IMR-90 (cell line): ENCODE measurements at regions not wholly inside any gene's neighbourhood (a gene's known extent, or its start where the extent isn't known, plus 50 kb on each side); places are given as distances from the start of the nearest gene placed in this dataset.

Source experiments
- ATAC-seq: fragments of 200-7000 bp; cut with Tn5 transposase; 2 replicates; pipeline ENCODE4 v1.9.1; 2020; ENCODE audit warnings: low read depth, mild to moderate bottlenecking, moderate library complexity
- BruUV-seq: library from RNA; stranded (reverse); fragments of 400-500 nt; replicated peaks from 2 replicates; lab custom pipeline; 2021; lab: Mats Ljungman, UMichigan
- CTCF ChIA-PET: fragments of 300-600 bp; formaldehyde crosslinking; extraction: SDS; loops from one replicate; lab custom pipeline; 2021; ENCODE audit warnings: antibody characterized with exemption; lab: Yijun Ruan, JAX
- POLR2A ChIA-PET: fragments of 300-600 bp; sonication (Branson Sonifier 250); formaldehyde crosslinking; loops from one replicate; lab custom pipeline; 2022; ENCODE audit warnings: antibody characterized with exemption; ENCODE audit not compliant: unreplicated experiment; lab: Charles Lee
- DNase-seq: peaks from one replicate; pipeline ENCODE4 v3.0.0; 2013
- H2AFZ ChIP-seq: replicated peaks from 2 replicates; pipeline ENCODE3; 2013; ENCODE audit warnings: low read length, mild to moderate bottlenecking; ENCODE audit not compliant: poor library complexity
- H2AK5ac ChIP-seq: 2 replicates; pipeline ENCODE4 v1.6.1; 2013; ENCODE audit warnings: low read depth, low read length, inconsistent platforms
- H2AK9ac ChIP-seq: replicated peaks from 2 replicates; pipeline ENCODE3; 2013; ENCODE audit warnings: mild to moderate bottlenecking, low read depth, low read length, moderate library complexity; ENCODE audit not compliant: poor library complexity
- H2BK120ac ChIP-seq: 2 replicates; pipeline ENCODE4 v1.6.1; 2013; ENCODE audit warnings: low read depth, low read length, inconsistent platforms
- H2BK15ac ChIP-seq: 3 replicates; pipeline ENCODE4 v1.6.1; 2013; ENCODE audit warnings: low read depth, low read length, inconsistent platforms
- H2BK20ac ChIP-seq: 2 replicates; pipeline ENCODE4 v1.6.1; 2013; ENCODE audit warnings: low read depth, mild to moderate bottlenecking, inconsistent platforms, low read length, moderate library complexity
- H2BK5ac ChIP-seq: 2 replicates; pipeline ENCODE4 v1.6.1; 2013; ENCODE audit warnings: mild to moderate bottlenecking, low read depth, low read length, inconsistent platforms; ENCODE audit not compliant: poor library complexity, severe bottlenecking
- H3K14ac ChIP-seq: replicated peaks from 2 replicates; pipeline ENCODE4 v1.6.1; 2013; ENCODE audit warnings: low read depth, low read length, inconsistent platforms
- H3K18ac ChIP-seq: 2 replicates; pipeline ENCODE4 v1.6.1; 2013; ENCODE audit warnings: low read depth, low read length, control low read depth
- H3K23ac ChIP-seq: 2 replicates; pipeline ENCODE4 v1.6.1; 2013; ENCODE audit warnings: low read depth, low read length, inconsistent platforms
- H3K27ac ChIP-seq: 2 replicates; pipeline ENCODE4 v1.5.1; 2013; ENCODE audit warnings: mild to moderate bottlenecking, control low read depth, low read length; ENCODE audit not compliant: insufficient read depth
- H3K27me3 ChIP-seq: 2 replicates; pipeline ENCODE4 v1.6.1; 2013; ENCODE audit warnings: low read length; ENCODE audit not compliant: control insufficient read depth, insufficient read depth
- H3K36me3 ChIP-seq: 2 replicates; pipeline ENCODE4 v1.6.1; 2013; ENCODE audit warnings: low read length, mixed read lengths; ENCODE audit not compliant: control insufficient read depth, insufficient read depth
- H3K4ac ChIP-seq: 2 replicates; pipeline ENCODE4 v1.6.1; 2013; ENCODE audit warnings: low read depth, low read length, inconsistent platforms
- H3K4me1 ChIP-seq: 2 replicates; pipeline ENCODE4 v1.6.1; 2013; ENCODE audit warnings: low read length, mixed read lengths; ENCODE audit not compliant: control insufficient read depth, insufficient read depth
- H3K4me2 ChIP-seq: 2 replicates; pipeline ENCODE4 v1.6.1; 2013; ENCODE audit warnings: low read depth, mild to moderate bottlenecking, control low read depth, low read length, moderate library complexity
- H3K4me3 ChIP-seq: 2 replicates; pipeline ENCODE4 v1.5.1; 2013; ENCODE audit warnings: low read depth, mild to moderate bottlenecking, control low read depth, low read length, moderate library complexity; ENCODE audit not compliant: insufficient read depth
- H3K56ac ChIP-seq: 2 replicates; pipeline ENCODE4 v1.6.1; 2013; ENCODE audit warnings: low read length, inconsistent platforms; ENCODE audit not compliant: insufficient read depth; ENCODE audit errors: extremely low read depth
- H3K79me1 ChIP-seq, 2 experiments: 2 replicates each; pipeline ENCODE4 v1.6.1; 2013; ENCODE audit warnings: low read length in 2 of 2, inconsistent platforms in 1 of 2, low read depth in 1 of 2
- H3K9ac ChIP-seq: 2 replicates; pipeline ENCODE4 v1.6.1; 2013; ENCODE audit warnings: low read depth, low read length, control low read depth
- H3K9me1 ChIP-seq: 2 replicates; pipeline ENCODE4 v1.6.1; 2013; ENCODE audit warnings: low read length, inconsistent platforms; ENCODE audit not compliant: insufficient read depth
- H3K9me3 ChIP-seq: 2 replicates; pipeline ENCODE4 v1.6.1; 2013; ENCODE audit warnings: low read length; ENCODE audit not compliant: control insufficient read depth, insufficient read depth
- H4K20me1 ChIP-seq: 2 replicates; pipeline ENCODE4 v1.6.1; 2013; ENCODE audit warnings: low read length, inconsistent platforms; ENCODE audit not compliant: insufficient read depth
- H4K5ac ChIP-seq: 2 replicates; pipeline ENCODE4 v1.6.1; 2013; ENCODE audit warnings: mild to moderate bottlenecking, low read depth, low read length, control low read depth
- H4K8ac ChIP-seq, 2 experiments: 2 replicates each; pipeline ENCODE4 v1.6.1; 2013; ENCODE audit warnings: low read depth in 2 of 2, low read length in 2 of 2, control low read depth in 1 of 2, inconsistent platforms in 1 of 2
- H4K91ac ChIP-seq: 2 replicates; pipeline ENCODE4 v1.6.1; 2013; ENCODE audit warnings: low read depth, low read length, inconsistent platforms; ENCODE audit not compliant: insufficient read depth
- NFE2L2 ChIP-seq: fragments of 150-350 bp; IDR thresholded peaks from 2 replicates; pipeline ENCODE4 v1.6.1; 2016; ENCODE audit warnings: low read depth, mild to moderate bottlenecking, low read length
- RAD21 ChIP-seq: IDR thresholded peaks from 2 replicates; pipeline ENCODE4 v1.6.1; 2012; ENCODE audit warnings: low read length, improper control_type of control experiment
- SMC3 ChIP-seq: fragments of 150-350 bp; IDR thresholded peaks from 2 replicates; pipeline ENCODE4 v1.6.1; 2016; ENCODE audit warnings: low read depth, mild to moderate bottlenecking, antibody characterized with exemption, low read length, moderate library complexity
- WGBS, 2 experiments: methylation state at CpG; one replicate each; pipeline versions ENCODE4 v1.1.5 to v1.1.7; 2013; ENCODE audit warnings: missing lambda C conversion rate in 2 of 2; ENCODE audit not compliant: insufficient read length in 1 of 2; ENCODE audit errors: extremely low coverage in 2 of 2; 5-methylcytosine and 5-hydroxymethylcytosine counted together
- dilution Hi-C: fragments of 300-500 bp; cut with HindIII; formaldehyde crosslinking; loops from one replicate; pipeline ENCODE4 v1.14.3; 2018; ENCODE audit warnings: low sequenced_read_pairs; ENCODE audit not compliant: unreplicated experiment
- in situ Hi-C: fragments of 300-500 bp; cut with MboI; formaldehyde crosslinking; loops from 3 replicates; pipeline ENCODE4 v1.14.3; 2019; ENCODE audit warnings: low sequenced_read_pairs, inconsistent platforms, mixed read lengths
- intact Hi-C: fragments of 100-400 bp; cut with micrococcal nuclease; formaldehyde crosslinking; loops from 2 replicates; pipeline ENCODE4 v1.10.0; 2022

DNA sequence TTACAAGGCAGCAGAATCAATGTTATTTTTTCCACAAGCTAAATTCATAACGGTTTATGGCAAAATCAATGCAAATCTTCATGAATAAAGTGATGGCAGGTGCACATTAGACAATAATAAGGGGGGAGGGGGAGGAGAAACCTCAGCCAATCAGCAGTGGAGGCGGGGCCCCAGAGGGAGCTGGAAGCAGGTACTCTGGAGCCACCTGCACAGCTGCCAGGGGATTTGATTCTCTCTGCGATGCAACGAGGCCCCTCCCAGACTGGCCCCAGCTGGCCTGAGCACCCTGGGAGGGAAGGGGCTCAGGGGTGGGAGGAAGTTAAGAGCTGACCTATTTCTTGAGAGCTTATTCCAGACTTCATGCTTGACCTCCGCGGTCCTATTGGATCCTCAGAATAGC, 127.8 kb upstream of the IGSF21 start:
- no peak overlapping the region for H4K91ac ChIP-seq
- no peak overlapping the region for H2BK5ac ChIP-seq
- no peak overlapping the region for H2AFZ ChIP-seq
- ATAC-seq (no peak), DNase-seq (no peak)
- in situ Hi-C loops, result no loop called here
- no peak overlapping the region for H2BK15ac ChIP-seq
- H3K9me1 ChIP-seq, result no peaks in the 10 kb centered on the region
- H3K4me1 ChIP-seq, result no peaks in the 10 kb centered on the region
- no peak overlapping the region for H3K4me2 ChIP-seq
- intact Hi-C loops, result no loop called here
- H3K9me3 ChIP-seq, result no peaks in the 10 kb centered on the region; the same call in 1 of the 2 replicates
- no peak overlapping the region for H4K5ac ChIP-seq
- ChIA-PET POLR2A (no interaction called here), CTCF (no interaction called here)
- no peak overlapping the region for H2AK5ac ChIP-seq
- dilution Hi-C loops, result no loop called here
- no peak overlapping the region for H3K4me3 ChIP-seq
- no peaks in the 10 kb centered on the region for H3K36me3 ChIP-seq
- H2BK20ac ChIP-seq, result no peak overlapping the region
- no peak overlapping the region for H3K9ac ChIP-seq
- no peak overlapping the region for H3K18ac ChIP-seq
- H3K14ac ChIP-seq, result no peak overlapping the region
- no peaks in the 10 kb centered on the region for H4K20me1 ChIP-seq
- H2AK9ac ChIP-seq, result no peak overlapping the region
- H4K8ac ChIP-seq, result no peak overlapping the region
- no peak overlapping the region for H3K4ac ChIP-seq
- no TSS peak for BruUV-seq
- no peak for TF ChIP-seq NFE2L2
- no peak for TF ChIP-seq RAD21
- no peak for TF ChIP-seq SMC3
- no peak overlapping the region for H3K23ac ChIP-seq
- H2BK120ac ChIP-seq, result no peak overlapping the region
- no peaks in the 10 kb centered on the region for H3K27me3 ChIP-seq
- no peaks in the 10 kb centered on the region for H3K79me1 ChIP-seq
- WGBS, 2 experiments, result 0% methylated on average over 2 of the region's 6 CpGs; no CpG with 5 or more reads in 1 of the 2 experiments
- H3K56ac ChIP-seq, result no peak overlapping the region
- H3K27ac ChIP-seq, result no peak overlapping the region
